GM18517 (cell line): ENCODE measurements at regions not wholly inside any gene's neighbourhood (a gene's known extent, or its start where the extent isn't known, plus 50 kb on each side); places are given as distances from the start of the nearest gene placed in this dataset.

Experiments used
- ATAC-seq: cut with Tn5 transposase; IDR thresholded peaks from one replicate; pipeline ENCODE4 v1.9.1; 2021; ENCODE audit warnings: mild to moderate bottlenecking, moderate library complexity; ENCODE audit not compliant: unreplicated experiment

DNA sequence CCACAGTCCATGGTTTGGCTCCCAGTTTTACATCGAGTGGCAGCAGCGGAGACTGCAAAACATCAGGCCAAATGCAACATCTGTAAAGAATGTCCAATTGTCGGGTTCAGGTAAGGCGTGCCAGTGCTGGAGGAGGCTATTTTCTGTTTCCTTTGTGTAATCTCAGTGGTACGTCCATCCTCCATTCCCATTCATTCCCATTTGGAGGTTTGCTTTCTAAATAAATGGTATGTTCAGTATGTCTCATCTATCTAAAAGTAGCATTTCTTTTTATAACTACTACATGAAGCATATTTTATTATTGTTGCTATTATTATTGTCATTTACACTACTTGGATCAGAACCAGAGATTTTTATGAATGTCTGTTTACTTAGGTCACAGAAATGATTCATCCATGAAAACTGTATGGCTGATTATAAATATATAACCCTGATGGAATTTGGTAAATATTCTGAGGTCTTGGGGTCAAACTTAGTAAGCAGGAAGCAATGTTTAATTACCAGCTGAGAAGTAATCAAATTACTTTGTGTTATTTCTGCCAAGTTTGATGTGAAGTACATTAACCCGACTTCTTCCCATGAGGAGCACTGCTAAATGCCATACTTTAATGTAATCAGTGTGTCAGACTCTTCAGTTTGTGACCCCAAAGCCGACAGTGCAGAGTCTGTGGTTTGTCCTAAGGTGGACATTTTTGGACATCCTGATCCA is 512.9 kb downstream of the UTRN start:
- no peak for ATAC-seq

DNA sequence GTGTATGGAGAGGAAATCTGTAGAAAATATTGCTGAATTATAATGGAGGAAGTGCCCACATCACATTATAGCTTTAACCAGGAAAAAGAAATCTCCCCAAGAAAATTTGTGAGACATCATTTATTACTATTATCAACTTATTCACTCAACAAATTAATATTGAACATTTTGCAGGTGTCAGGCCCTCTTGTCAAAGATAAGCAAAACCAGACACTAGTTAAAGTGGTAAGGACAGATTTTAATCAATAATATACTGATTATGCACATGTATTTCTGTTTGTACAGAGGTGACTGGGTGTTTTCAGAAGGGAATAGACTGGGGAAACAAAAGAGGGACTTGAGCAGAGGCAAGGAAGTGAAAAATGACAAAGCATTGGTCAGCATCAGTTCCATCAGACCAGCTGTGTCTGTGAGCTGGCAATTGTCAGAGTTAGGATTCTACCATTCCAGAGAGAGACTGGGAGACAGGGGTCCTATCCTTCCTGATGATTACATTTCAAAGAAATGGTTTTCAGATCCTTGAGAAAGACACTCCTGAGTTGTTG is 519.2 kb downstream of the UTRN start:
- ATAC-seq, result no peak

- no peak for ATAC-seq
These were observed 519.9 kb downstream of the UTRN start for GRCh38 chr6:144805049-144805448.

GRCh38 chr6:144806222-144806621 is 521.1 kb downstream of the UTRN start:
- ATAC-seq, result no peak

DNA sequence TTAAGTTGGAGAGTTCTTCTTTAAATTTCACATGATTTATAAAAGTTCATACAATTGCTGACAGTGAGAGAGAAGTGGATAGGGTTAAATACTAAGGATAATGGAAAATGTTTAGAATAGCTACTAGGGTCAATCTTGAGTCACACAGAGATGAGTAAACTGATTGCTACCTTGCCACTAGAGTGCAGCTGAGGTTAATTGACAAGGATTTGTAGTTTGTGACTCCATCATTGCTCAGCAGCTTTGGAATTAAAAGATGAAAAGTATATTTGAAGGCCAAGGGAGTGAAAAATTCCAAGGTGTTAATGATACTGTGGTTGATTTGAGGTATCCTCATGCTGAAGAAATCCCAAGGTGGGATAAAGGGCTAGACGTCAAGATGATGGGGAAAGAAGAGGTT is 524.0 kb downstream of the UTRN start:
- no peak for ATAC-seq

DNA sequence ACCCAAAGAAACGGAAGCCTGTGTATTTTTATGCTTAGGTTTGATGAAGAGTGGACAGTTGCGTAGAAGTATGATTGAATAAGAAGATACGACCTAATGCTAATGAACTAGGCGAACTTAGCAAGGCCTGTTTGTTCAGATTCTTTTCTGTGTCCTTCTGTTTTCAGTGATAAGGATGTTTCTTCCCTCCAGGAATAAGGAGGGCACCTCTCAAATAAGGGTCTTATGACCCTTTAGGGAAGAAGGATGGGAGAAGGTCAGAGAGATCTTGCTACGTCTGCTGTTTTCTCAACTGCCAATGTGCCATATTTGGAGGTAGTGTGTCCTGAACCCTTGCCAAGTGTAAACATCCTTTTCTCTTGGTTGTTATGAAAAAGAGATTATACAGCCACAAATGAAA is 524.8 kb downstream of the UTRN start:
- ATAC-seq, result no peak

DNA sequence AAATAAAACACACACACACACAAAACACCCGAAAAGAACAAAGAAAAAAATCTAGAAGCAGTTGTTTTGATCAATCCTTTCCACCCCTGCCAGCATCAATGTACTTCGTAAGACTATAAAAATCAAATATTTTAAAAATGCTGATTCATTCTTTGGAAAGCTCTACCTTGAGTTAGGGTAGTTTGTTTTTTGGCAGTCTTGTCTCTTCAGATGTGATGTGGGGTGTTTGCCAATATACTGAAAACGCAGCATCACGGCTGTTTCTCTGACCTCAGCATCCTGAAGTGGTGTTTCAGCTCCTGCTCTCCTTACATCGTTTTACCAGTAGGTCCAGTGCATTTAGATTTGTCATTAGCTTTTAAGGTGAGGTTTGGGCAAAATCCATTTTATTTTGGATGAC is 526.0 kb downstream of the UTRN start:
- ATAC-seq, result no peak

- ATAC-seq, result no peak
These were observed 531.8 kb downstream of the UTRN start for GRCh38 chr6:144816936-144817335.

DNA sequence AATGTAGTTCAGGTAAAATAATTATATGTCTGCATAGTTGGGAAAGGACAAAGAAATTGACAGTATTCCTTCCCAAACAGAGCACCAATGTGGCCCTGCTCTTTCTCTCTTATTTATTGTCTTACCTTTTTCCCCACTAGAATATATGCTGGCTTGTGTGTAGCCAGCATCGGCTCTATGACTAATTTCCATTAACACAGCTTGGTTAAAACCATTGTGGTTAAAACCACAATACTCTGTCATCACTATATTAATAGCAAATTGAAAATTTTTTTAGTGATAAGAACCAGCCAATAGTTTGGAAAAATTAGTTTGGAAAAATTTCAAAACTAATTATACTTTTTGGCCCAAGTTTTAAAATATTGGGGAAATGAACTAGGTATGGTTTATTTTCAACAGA is 535.1 kb downstream of the UTRN start:
- no peak for ATAC-seq

GRCh38 chr6:144823131-144823530 is 538.0 kb downstream of the UTRN start:
- no peak for ATAC-seq

DNA sequence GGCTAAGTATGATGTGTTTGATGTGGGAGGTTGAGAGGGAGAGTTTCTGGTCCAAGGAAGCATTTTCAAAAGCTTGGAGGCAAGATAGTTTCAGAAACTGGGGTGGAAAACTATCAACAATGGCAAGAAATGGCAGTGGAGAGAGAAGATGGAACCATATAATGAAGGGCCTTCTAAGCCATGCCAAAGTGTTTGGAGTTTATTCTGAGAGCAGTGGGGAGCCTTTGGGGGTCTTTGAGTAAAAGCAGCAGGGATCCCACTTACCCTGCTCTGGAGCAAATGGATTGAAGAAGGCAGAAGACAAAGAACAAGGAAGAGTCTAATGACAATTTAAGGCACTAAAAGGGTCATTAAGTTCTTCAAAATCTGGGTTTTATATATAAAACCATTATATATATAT is 538.9 kb downstream of the UTRN start:
- ATAC-seq, result no peak

- ATAC-seq, result no peak
These were observed 549.4 kb downstream of the UTRN start for GRCh38 chr6:144834426-144835038.

DNA sequence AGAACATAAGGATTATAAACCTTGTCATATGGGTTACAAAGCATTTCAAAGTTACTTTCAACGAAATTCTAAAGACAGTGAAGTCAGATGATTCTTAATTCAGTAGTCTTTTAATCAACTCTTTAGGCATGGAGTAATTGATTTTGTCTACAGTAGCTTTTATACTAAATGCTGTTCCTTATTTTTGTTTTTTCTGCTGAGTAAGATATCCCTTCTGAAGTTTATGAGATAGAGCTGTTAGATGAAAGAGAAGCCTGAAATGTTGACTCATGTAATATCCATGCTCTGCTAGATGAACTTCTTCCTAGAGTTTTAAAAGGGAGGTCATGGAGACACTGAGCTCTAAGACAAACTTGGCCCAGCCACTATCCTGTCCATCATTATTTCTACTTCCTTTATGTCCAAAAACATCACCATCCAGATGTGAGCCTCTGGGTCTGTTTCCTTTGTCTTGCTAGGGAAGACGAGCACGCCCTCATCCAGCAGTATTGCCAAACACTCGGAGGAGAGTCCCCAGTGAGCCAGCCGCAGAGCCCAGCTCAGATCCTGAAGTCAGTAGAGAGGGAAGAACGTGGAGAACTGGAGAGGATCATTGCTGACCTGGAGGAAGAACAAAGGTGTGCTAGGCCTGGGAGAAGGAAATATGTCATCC is 550.3 kb downstream of the UTRN start:
- ATAC-seq, result no peak

DNA sequence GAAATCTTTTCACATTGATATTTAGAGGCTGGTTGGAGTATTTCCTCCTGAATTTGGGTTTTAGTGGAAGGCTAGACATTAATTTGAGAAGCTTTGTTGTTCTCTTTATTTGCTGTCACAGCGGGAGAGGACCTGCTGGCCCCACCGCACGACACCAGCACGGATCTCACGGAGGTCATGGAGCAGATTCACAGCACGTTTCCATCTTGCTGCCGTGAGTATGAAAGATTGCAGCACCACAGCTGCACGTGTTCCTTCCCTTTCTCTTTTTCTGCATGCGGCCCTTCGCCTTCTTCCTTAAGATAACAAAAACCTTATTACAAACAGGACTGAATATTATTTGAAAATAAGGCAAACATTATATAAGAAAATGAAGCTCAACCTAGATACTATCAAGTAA is 555.5 kb downstream of the UTRN start:
- no peak for ATAC-seq

GRCh38 chr6:144843701-144844100 is 558.6 kb downstream of the UTRN start:
- no peak for ATAC-seq

DNA sequence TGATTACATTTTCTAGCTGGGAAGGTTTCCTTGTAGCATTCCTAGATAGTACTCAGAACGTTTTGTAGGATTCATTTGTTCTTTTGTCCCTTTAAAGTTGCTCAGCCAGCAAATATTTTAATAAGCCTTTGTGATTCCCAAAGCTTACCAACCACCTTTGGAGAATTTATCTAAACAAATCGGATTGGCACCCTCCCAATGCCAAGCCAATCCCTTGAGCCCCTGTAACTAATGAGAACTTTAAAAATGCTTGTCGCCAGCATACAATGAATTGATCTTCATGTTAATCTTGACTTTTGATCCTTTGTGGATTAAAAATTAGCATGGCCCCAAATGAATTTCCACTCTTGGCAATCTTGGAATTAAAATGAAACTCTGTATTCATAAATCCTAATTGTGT is 559.5 kb downstream of the UTRN start:
- no peak for ATAC-seq

- ATAC-seq, result no peak
These were observed 560.1 kb downstream of the UTRN start for GRCh38 chr6:144845186-144845585.

DNA sequence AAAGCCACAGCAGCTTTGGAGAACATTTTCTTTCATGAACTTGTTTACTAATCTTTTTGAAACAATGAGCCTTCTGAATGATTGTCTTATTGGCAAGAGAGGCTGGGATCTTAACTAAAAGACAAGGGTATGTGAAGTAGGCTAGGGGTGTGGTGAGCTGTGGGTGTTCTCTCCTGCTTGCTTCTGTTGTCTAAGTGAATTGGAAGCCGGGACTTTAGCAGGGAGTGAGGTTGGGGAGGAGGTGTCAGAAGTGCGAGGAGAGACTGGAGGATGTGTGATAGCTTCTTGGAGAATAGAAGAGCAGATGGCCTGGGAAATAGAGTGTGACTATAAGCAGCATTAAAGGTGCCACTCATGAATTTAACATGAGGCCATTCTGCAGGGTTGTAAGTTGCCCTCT is 562.8 kb downstream of the UTRN start:
- no peak for ATAC-seq

GRCh38 chr6:144849920-144850319 is 564.8 kb downstream of the UTRN start:
- no peak for ATAC-seq

- ATAC-seq, result no peak
These were observed 568.5 kb downstream of the UTRN start for GRCh38 chr6:144853603-144854002.

DNA sequence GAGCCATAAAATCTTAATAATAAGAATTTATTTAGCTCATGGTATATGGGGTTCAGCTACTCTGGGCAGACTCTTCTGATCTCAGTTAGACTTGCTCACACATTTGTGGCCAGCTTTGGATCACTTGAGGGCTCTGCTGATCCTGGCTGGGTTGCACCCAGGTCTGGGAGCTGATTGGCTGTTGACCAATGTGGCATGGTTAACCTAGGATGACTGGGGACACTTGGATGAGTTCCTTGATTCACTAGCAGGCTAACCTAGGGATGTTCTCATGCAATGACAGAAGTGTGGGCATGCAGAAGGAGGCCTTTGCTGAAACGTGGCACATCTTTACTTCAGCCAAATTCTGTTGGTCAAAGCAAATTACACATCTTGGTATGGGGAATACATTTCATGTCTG is 569.5 kb downstream of the UTRN start:
- ATAC-seq, result no peak

DNA sequence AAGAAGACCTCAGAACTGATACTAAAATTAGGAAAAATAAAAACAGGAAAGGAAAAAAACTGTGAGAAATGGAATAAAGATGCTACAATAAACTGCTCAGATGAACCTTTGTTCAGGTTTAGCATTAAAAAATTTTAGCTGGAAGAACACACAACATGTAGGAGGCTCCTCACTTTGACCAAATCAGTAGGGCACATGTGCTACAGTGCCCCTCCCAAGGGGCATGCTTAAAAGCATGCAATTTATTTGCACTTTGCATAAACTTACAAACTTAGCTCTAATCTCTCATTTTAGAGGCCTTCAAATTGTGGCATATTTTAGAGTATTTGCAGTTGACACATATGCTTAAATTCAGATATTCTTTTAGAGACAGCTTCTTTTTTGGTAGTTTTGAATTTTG is 570.2 kb downstream of the UTRN start:
- ATAC-seq, result no peak
